H1 (cell line): ENCODE measurements at regions not wholly inside any gene's neighbourhood (a gene's known extent, or its start where the extent isn't known, plus 50 kb on each side); places are given as distances from the start of the nearest gene placed in this dataset.

ENCODE experiments used
- CTCF ChIA-PET: fragments of 300-600 bp; sonication (Branson Sonifier 250); formaldehyde crosslinking; loops from one replicate; lab custom pipeline; 2021; ENCODE audit not compliant: partially characterized antibody; lab: Charles Lee
- POLR2A ChIA-PET: fragments of 300-600 bp; sonication (Branson Sonifier 250); formaldehyde crosslinking; loops from one replicate; lab custom pipeline; 2021; ENCODE audit warnings: inconsistent platforms; ENCODE audit not compliant: partially characterized antibody; lab: Charles Lee
- DNase-seq, 2 experiments: peaks; one replicate each; pipeline versions ENCODE4 v3.0.0 to v3.0.0-alpha.2; 2010 to 2022; ENCODE audit warnings: low spot score in 2 of 2, low read depth in 1 of 2, mixed read lengths in 1 of 2
- FAIRE-seq: peaks from 2 replicates; lab custom pipeline; 2011; peaks lifted over from hg19 to GRCh38; lab: Jason Lieb, UNC
- H2AFZ ChIP-seq: 2 replicates; pipeline ENCODE4 v1.8.1; 2012; ENCODE audit warnings: low read length, inconsistent platforms
- H2AK5ac ChIP-seq: 2 replicates; pipeline ENCODE4 v1.6.1; 2013; ENCODE audit warnings: low read depth, low read length
- H2BK120ac ChIP-seq: replicated peaks from 2 replicates; pipeline ENCODE3; 2013; ENCODE audit warnings: low read depth, low read length, inconsistent platforms
- H2BK12ac ChIP-seq: 2 replicates; pipeline ENCODE4 v1.6.1; 2013; ENCODE audit warnings: low read depth, low read length
- H2BK15ac ChIP-seq: 2 replicates; pipeline ENCODE4 v1.6.1; 2013; ENCODE audit warnings: low read length
- H2BK20ac ChIP-seq: 2 replicates; pipeline ENCODE4 v1.6.1; 2013; ENCODE audit warnings: low read length
- H2BK5ac ChIP-seq: 2 replicates; pipeline ENCODE4 v1.6.1; 2013; ENCODE audit warnings: low read depth, low read length
- H3K14ac ChIP-seq: 2 replicates; pipeline ENCODE4 v1.6.1; 2013; ENCODE audit warnings: inconsistent platforms; ENCODE audit not compliant: insufficient read length
- H3K18ac ChIP-seq: 2 replicates; pipeline ENCODE4 v1.6.1; 2013; ENCODE audit warnings: low read length; ENCODE audit errors: extremely low read depth
- H3K23ac ChIP-seq: 2 replicates; pipeline ENCODE4 v1.6.1; 2013; ENCODE audit warnings: inconsistent platforms; ENCODE audit not compliant: insufficient read length
- H3K23me2 ChIP-seq: 2 replicates; pipeline ENCODE4 v1.6.1; 2013; ENCODE audit warnings: low read depth, low read length
- H3K27ac ChIP-seq: 2 replicates; pipeline ENCODE4 v1.6.1; 2011; ENCODE audit warnings: low read depth, low read length, inconsistent platforms
- H3K27me3 ChIP-seq, 4 experiments: replicated peaks in 1 of 4; 1 replicate in 1 of 4; 2 replicates in 3 of 4; pipeline versions ENCODE4 v1.6.1 to v1.8.1; 2011 to 2013; ENCODE audit warnings: low read length in 3 of 4, mild to moderate bottlenecking in 3 of 4, inconsistent platforms in 2 of 4, mixed read lengths in 2 of 4, moderate library complexity in 1 of 4; ENCODE audit not compliant: control insufficient read depth in 3 of 4, insufficient read depth in 3 of 4; ENCODE audit errors: extremely low read depth in 1 of 4
- H3K36me3 ChIP-seq, 4 experiments: 2 replicates each; pipeline versions ENCODE4 v1.6.1 to v1.8.1; 2011 to 2013; ENCODE audit warnings: mild to moderate bottlenecking in 4 of 4, low read length in 3 of 4, moderate library complexity in 2 of 4, control low read depth in 1 of 4, inconsistent platforms in 1 of 4; ENCODE audit not compliant: insufficient read depth in 4 of 4, control insufficient read depth in 2 of 4
- H3K4ac ChIP-seq: replicated peaks from 2 replicates; pipeline ENCODE3; 2013; ENCODE audit warnings: low read length, low read depth, mixed read lengths, inconsistent platforms; ENCODE audit not compliant: insufficient read length
- H3K4me1 ChIP-seq, 4 experiments: replicated peaks in 1 of 4; 1 replicate in 1 of 4; 2 replicates in 3 of 4; pipeline versions ENCODE4 v1.6.1 to v1.8.1; 2011 to 2013; ENCODE audit warnings: low read length in 3 of 4, inconsistent platforms in 2 of 4, mixed read lengths in 1 of 4; ENCODE audit not compliant: insufficient read depth in 4 of 4, control insufficient read depth in 3 of 4
- H3K4me2 ChIP-seq, 2 experiments: 2 replicates each; pipeline versions ENCODE4 v1.6.1 to v1.8.1; 2011 to 2013; ENCODE audit warnings: low read depth in 2 of 2, low read length in 2 of 2, control low read depth in 1 of 2, inconsistent platforms in 1 of 2, mild to moderate bottlenecking in 1 of 2; ENCODE audit not compliant: insufficient read depth in 1 of 2
- H3K4me3 ChIP-seq, 4 experiments: fragments of 200-600, 300-600 bp in 1 of 4; sonication (generic), shearing (Covaris generic), sonication (Bioruptor Twin) in 1 of 4; 2 replicates each; pipeline versions ENCODE4 v1.5.1 to v1.8.1; 2011 to 2016; ENCODE audit warnings: low read length in 4 of 4, low read depth in 3 of 4, control low read depth in 2 of 4, inconsistent platforms in 2 of 4, mild to moderate bottlenecking in 2 of 4, mixed read lengths in 1 of 4, moderate library complexity in 1 of 4; ENCODE audit not compliant: insufficient read depth in 2 of 4; ENCODE audit errors: extremely low read depth in 1 of 4
- H3K56ac ChIP-seq: replicated peaks from 2 replicates; pipeline ENCODE3; 2013; ENCODE audit warnings: low read depth, mild to moderate bottlenecking, mixed read lengths, low read length, inconsistent platforms; ENCODE audit not compliant: insufficient read length
- H3K79me1 ChIP-seq: 2 replicates; pipeline ENCODE4 v1.6.1; 2013; ENCODE audit warnings: low read depth, low read length, control low read depth
- H3K79me2 ChIP-seq, 2 experiments: 2 replicates each; pipeline versions ENCODE4 v1.6.1 to v1.8.1; 2012 to 2013; ENCODE audit warnings: low read length in 2 of 2, mild to moderate bottlenecking in 2 of 2, inconsistent platforms in 1 of 2; ENCODE audit not compliant: insufficient read depth in 2 of 2, control insufficient read depth in 1 of 2
- H3K9ac ChIP-seq, 4 experiments: replicated peaks in 1 of 4; 1 replicate in 1 of 4; 2 replicates in 3 of 4; pipeline versions ENCODE4 v1.6.1 to v1.8.1; 2011 to 2013; ENCODE audit warnings: low read depth in 3 of 4, low read length in 3 of 4, control low read depth in 2 of 4, mild to moderate bottlenecking in 2 of 4, moderate library complexity in 2 of 4, inconsistent platforms in 1 of 4; ENCODE audit errors: extremely low read depth in 1 of 4
- H3K9me3 ChIP-seq, 2 experiments: 2 replicates each; pipeline versions ENCODE4 v1.6.1 to v1.8.1; 2012 to 2013; ENCODE audit warnings: mild to moderate bottlenecking in 2 of 2, moderate library complexity in 2 of 2, control low read depth in 1 of 2, inconsistent platforms in 1 of 2, low read depth in 1 of 2, low read length in 1 of 2, mixed read lengths in 1 of 2; ENCODE audit not compliant: insufficient read depth in 2 of 2
- H4K20me1 ChIP-seq, 2 experiments: replicated peaks in 1 of 2; 2 replicates each; pipeline versions ENCODE3 to v1.8.1; 2011 to 2013; ENCODE audit warnings: inconsistent platforms in 2 of 2, low read length in 2 of 2, mild to moderate bottlenecking in 1 of 2; ENCODE audit not compliant: insufficient read depth in 2 of 2, control insufficient read depth in 1 of 2
- H4K5ac ChIP-seq: 2 replicates; pipeline ENCODE4 v1.6.1; 2013; ENCODE audit warnings: low read length, low read depth, mixed read lengths, inconsistent platforms; ENCODE audit not compliant: insufficient read length
- H4K8ac ChIP-seq: 2 replicates; pipeline ENCODE4 v1.8.0; 2013; ENCODE audit warnings: mild to moderate bottlenecking, moderate library complexity, low read length, inconsistent platforms; ENCODE audit not compliant: insufficient read depth; ENCODE audit errors: extremely low read depth
- H4K91ac ChIP-seq: replicated peaks from 2 replicates; pipeline ENCODE3; 2013; ENCODE audit warnings: low read length, mixed read lengths, inconsistent platforms; ENCODE audit not compliant: insufficient read length
- CREB1 ChIP-seq: IDR thresholded peaks from 2 replicates; pipeline ENCODE4 v1.6.1; 2012; ENCODE audit warnings: inconsistent platforms
- RAD21 ChIP-seq, 2 experiments: IDR thresholded peaks in 1 of 2; conservative IDR thresholded peaks in 1 of 2; 2 replicates each; pipeline ENCODE4 v1.6.1; 2011; ENCODE audit warnings: low read depth in 2 of 2, low read length in 2 of 2, improper control_type of control experiment in 1 of 2, inconsistent platforms in 1 of 2, mild to moderate bottlenecking in 1 of 2, moderate library complexity in 1 of 2
- RBBP5 ChIP-seq: IDR thresholded peaks from 2 replicates; pipeline ENCODE4 v1.7.1; 2012; ENCODE audit warnings: low read depth, mild to moderate bottlenecking, inconsistent platforms, low read length, moderate library complexity, borderline replicate concordance
- RFX5 ChIP-seq: IDR thresholded peaks from 2 replicates; pipeline ENCODE4 v1.6.1; 2011; ENCODE audit warnings: low read depth, low read length, improper control_type of control experiment, borderline replicate concordance
- TBP ChIP-seq: IDR thresholded peaks from 2 replicates; pipeline ENCODE4 v1.6.1; 2011; ENCODE audit warnings: low read depth, low read length, improper control_type of control experiment
- WGBS, 2 experiments: shearing (Covaris generic) in 1 of 2; methylation state at CpG; one replicate each; pipeline versions ENCODE4 v1.1.6 to v1.1.7; 2013 to 2015; ENCODE audit warnings: low lambda C conversion rate in 2 of 2, mixed read lengths in 2 of 2, inconsistent platforms in 1 of 2, low coverage in 1 of 2, missing lambda C conversion rate in 1 of 2; ENCODE audit not compliant: insufficient replicate concordance in 2 of 2, insufficient coverage in 1 of 2, insufficient read length in 1 of 2; ENCODE audit errors: extremely low coverage in 1 of 2, missing lambda C conversion rate in 1 of 2; 5-methylcytosine and 5-hydroxymethylcytosine counted together

DNA sequence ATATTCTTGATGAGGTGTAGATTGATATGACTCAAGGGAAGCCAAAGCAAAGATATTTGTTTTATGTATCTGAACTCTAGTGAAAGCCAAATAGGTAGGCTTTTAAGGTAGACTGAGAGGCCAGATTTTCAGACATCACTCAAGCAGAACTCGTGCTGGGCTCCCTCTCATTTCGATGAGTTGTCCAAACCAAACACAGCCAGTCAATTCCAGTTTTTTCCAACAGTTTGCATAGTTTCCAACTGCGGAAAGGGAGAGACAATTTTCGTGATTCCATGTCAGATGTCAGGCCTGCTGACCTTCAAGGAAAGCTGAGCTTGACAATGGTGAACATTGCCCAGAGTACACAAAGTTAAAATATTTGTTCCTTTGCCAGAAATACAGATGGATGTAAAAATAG lies 110.9 kb upstream of the MPPED2 start:
- Histone ChIP-seq H3K4ac (no peak overlapping the region), H3K23me2 (no peaks in the 10 kb centered on the region; the same call in 1 of the 2 replicates), H2BK120ac (no peak overlapping the region), H2AK5ac (no peak overlapping the region), H2AFZ (no peak overlapping the region), H3K4me2 (no peak overlapping the region), H3K18ac (no peak overlapping the region), H3K56ac (no peak overlapping the region), H3K79me2 (no peaks in the 10 kb centered on the region), H3K79me1 (no peaks in the 10 kb centered on the region), H3K9ac (no peak overlapping the region), H3K9me3 (no peaks in the 10 kb centered on the region), H3K27me3 (no peaks in the 10 kb centered on the region), H3K14ac (no peak overlapping the region), H2BK5ac (no peak overlapping the region), H3K27ac (no peak overlapping the region), H3K23ac (no peak overlapping the region), H2BK20ac (no peak overlapping the region), H3K4me1 (no peaks in the 10 kb centered on the region), H3K36me3 (no peaks in the 10 kb centered on the region), H4K91ac (no peak overlapping the region), H4K20me1 (no peaks in the 10 kb centered on the region), H4K8ac (no peak overlapping the region), H2BK15ac (no peak overlapping the region), H4K5ac (no peak overlapping the region), H3K4me3 (no peak overlapping the region), H2BK12ac (no peak overlapping the region)
- ChIA-PET POLR2A (no interaction called here), CTCF (no interaction called here)
- DNase-seq, result no peak
- TF ChIP-seq RFX5, result no peak
- no peak for TF ChIP-seq RAD21 (IDR thresholded peaks at IDR 0.05 in 1 of 2, conservative IDR thresholded peaks at IDR 0.05 in 1 of 2; ENCODE audit: low read depth in 2 of 2, low read length in 2 of 2)
- no peak for TF ChIP-seq RBBP5
- no peak for TF ChIP-seq TBP
- no peak for TF ChIP-seq CREB1
- FAIRE-seq, result no peak
- WGBS, 2 experiments, result 69% methylated on average over 4 of the region's 4 CpGs; no CpG with 5 or more reads in 1 of the 2 experiments
